Activated naive CD4-positive, alpha-beta T cell treated with Interleukin-2 at 50 U/mL for 16 hours (primary cell): ENCODE measurements at regions not wholly inside any gene's neighbourhood (a gene's known extent, or its start where the extent isn't known, plus 50 kb on each side); places are given as distances from the start of the nearest gene placed in this dataset.
"Not testable (repeated sequence)": the region's sequence is repeated elsewhere in the genome, so short reads cannot be mapped to it uniquely, and the experiment has no call there.

Experiments used
- DNase-seq: peaks from one replicate; pipeline ENCODE4 v3.0.0-alpha.2; 2020

DNA sequence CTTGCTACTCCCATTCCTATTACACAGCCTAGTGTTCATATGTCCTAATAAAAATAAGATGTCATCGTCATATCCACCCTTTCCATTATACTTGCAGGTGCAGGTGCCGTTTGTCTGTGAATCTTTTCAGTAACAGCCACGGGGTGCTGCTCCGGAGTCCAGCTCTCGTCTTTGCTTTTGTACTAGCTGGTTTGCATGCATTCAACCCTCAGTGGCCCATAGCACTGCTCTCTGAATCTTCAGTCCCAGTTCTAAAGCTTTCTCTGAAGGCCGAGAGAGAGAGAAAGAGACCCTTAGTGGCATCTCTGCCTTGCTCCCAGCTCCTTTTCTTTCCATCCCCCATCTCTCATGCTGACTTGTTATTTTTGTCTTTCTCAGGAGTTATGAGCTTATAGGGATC, 468.5 kb downstream of the TMEM232 start:
- no peak for DNase-seq

DNA sequence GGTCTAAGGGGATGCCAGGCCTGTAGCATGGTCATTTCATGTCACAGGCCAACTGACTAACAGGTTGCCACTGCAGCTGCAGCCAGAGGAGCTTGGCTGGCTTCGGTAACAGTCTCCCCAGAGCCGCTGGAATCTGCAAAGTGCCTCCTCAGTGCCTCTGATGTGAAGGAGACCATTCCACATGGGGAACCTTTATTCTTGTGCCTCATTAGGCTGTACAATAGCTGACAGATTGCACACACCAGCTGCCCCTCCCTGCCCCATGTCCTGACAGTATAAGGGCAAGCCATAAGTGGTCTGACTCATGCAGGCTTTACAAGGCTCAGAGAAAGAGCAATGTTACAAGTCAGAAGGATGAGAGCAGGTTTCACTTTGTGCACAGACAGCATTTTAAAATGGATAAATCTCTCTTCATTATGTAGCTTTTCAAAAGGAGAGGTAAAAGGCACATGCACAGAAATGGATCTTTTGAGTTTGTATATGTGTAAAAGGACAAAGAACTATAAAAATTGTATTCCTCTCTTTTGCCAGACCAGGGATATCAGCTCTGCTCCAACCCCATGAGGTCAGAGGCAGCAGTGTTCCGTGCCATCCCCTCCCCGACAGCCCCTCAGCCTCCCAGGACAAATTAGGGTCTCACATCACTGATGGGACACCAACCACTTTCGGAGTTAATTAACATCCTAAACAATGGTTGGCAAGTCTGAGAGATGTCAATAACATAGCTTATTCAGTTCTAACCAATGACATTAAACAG, 467.8 kb downstream of the TMEM232 start:
- DNase-seq, result no peak

DNA sequence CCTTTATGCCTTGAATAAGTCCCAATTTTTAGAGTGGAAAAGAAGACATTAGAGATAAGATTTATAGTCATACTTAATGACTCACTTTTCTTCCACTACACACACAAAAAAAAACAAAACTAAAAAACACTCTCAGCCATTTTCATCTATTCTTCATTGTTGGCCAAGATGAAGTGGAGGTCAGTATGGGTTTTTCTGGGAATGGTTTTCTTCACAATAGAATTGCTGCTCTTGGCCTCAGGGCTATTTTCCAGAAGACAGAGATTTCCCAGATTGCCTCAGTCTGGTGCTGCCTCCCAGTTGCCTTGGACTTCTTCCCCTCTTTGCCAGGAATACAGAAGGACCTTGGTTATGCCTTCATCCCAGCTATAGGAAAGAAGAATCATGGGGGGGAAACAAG, 463.7 kb downstream of the TMEM232 start:
- DNase-seq, result no peak

DNA sequence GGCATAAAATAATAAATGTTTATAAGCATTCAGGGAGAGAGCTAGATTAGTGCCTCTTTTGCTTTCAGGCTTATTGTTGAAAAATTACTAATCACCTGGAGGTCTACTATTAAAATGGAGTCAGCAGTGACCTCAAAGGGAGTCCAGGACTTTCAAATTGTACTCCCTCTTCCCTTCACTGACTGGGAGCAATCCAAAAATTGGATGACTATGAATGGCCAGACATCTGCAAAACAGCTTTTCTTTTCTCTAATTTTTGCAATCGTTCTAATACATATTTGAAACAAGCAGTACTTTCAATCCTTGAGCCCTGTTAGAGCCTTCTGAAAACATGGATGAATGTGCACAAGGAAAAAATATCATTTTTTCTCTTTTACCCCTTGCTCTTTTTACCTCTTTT, 461.8 kb downstream of the TMEM232 start:
- no peak for DNase-seq

DNA sequence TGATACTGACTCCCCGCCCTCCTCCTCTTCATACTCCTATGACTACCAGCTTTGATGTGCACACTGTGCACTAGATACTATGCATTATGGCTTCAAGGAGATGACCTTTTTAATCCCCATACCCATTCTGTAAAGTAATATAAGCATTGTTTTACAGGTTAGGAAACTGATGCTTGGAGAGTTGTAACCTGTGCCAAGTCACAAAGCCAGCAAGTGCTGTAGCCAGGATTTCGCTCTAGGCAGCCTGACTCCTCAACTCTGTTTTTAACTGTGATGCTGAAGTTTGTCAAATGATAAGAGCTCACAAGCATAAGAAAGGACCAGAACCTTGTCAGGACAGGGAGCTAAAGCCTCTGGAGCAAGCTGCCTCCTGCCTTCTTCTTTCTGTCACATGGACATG, 461.3 kb downstream of the TMEM232 start:
- no peak for DNase-seq

DNA sequence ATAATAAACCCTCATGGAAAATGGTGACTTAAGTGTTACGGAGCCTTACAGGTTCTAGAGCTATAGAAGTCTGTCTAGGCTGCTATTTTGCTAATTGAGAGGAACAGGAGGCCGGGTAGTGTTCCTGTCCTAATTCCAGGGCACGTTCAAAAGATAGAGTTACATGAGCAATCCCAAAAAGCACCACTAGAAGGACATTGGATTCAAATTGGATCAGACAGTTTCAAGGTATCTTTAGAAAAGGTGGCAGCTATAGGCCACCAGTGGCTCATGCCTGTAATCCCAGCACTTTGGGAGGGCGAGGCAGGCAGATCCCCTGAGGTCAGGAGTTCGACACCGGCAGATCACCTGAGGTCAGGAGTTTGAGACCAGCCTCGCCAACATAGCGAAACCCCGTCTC, 458.8 kb downstream of the TMEM232 start:
- no peak for DNase-seq

DNA sequence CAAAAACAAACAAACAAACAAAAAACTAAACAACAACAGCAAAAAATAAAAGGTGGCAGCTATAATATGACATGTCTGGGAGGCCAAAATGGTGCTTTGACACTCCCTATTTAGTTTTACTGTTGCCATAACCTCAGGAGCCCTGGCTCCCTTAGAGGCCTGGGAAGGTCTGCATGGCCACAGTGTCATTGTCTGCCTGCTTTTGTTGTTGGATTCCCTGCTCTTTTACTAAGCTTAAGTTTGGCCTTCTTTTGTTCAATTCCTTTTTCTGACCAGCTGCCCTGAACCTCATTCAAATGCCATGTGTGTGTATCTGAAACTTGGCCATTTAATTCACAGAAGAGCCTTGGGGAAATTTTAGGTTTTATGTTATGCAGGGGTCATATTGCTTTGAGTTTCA, 458.2 kb downstream of the TMEM232 start:
- DNase-seq, result no peak

DNA sequence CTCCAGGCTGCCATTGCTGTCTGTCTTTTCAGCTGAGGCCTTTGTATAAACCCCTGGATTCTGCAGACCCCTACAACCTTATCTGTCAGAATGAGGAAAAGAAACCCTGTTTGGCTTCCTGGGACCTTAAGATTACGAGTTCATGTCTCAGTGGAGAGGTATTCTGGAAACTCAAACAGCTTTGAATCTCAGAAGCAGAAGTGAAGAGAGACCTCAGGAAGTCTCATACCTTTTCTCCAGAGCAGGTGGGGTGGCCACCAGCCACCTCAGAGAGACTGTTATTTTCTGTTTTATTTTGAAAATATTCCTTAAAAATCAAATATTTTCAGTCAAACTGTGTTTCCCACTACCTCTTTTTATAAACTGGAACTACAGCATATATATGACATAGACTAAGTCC, 457.5 kb downstream of the TMEM232 start:
- no peak for DNase-seq

DNA sequence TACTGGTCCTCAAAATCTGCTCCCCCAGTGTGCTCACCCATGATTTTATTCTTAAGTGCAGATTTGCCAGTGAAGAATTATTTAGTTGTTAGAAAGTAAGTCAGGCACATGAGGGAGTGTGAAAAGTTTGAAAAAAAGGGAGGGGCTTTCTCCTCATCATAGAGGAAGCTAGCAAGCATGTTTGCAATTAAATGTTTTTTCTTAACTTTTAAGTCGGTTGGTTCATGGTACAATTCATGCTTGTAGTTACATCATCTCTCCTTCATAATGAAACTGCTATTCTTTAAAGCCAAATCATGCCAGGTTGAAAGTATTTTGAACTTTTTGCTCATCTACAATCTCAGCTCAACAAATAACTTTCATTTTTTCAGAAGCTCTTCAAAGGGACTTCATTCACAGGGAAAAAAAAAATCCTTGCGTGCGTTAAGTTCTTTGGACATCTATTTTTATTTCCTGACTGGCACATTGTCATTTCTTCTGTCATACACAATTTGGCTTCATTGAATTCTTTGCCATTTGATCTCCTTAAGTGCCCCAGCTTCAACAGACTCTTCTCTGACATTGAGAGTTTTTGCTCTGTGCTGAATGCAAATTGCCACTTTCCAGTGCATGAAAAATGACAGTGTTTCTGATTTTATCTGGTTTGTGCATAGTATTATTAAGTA, 456.9 kb downstream of the TMEM232 start:
- no peak for DNase-seq

DNA sequence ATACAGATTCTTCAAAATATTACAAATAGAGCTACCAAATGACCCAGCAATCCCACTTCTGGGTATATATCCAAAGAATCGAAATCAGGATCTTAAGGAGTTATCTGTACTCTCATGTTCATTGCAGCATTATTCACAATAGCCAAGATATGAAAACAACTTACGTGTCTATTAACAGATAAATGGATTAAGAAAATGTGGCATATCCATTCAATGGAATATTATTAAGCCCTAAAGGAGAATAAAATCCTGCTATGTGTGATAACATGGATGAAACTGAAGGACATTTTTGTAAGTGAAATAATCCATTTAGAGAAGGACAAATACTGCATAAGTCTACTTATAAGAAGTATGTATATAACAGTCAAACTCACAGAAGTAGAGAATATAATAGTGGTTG, 450.6 kb downstream of the TMEM232 start:
- DNase-seq, result no peak

DNA sequence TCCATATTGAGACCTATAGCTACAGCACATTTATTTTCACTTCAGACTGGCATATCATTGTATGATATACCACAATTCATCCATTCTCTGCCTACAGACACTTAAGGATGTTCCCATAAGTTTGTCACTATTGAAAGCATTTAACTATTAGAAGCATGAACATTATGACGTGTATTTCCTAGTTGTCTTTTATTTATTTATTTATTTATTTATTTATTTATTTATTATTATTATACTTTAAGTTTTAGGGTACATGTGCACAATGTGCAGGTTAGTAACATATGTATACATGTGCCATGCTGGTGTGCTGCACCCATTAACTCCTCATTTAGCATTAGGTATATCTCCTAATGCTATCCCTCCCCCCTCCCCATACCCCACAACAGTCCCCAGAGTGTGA, 448.0 kb downstream of the TMEM232 start:
- DNase-seq, result not testable (repeated sequence)

DNA sequence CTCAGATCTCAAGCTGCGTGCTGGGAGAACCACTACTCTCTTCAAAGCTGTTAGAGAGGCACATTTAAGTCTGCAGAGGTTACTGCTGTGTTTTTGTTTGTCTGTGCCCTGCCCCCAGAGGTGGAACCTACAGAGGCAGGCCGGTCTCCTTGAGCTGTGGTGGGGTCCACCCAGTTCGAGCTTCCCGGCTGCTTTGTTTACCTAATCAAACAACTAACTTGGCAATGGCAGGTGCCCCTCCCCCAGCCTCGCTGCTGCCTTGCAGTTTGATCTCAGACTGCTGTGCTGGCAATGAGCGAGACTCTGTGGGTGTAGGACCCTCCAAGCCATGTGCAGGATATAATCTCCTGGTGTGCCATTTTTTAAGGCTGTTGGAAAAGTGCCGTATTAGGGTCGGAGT, 442.4 kb downstream of the TMEM232 start:
- not testable (repeated sequence) for DNase-seq

DNA sequence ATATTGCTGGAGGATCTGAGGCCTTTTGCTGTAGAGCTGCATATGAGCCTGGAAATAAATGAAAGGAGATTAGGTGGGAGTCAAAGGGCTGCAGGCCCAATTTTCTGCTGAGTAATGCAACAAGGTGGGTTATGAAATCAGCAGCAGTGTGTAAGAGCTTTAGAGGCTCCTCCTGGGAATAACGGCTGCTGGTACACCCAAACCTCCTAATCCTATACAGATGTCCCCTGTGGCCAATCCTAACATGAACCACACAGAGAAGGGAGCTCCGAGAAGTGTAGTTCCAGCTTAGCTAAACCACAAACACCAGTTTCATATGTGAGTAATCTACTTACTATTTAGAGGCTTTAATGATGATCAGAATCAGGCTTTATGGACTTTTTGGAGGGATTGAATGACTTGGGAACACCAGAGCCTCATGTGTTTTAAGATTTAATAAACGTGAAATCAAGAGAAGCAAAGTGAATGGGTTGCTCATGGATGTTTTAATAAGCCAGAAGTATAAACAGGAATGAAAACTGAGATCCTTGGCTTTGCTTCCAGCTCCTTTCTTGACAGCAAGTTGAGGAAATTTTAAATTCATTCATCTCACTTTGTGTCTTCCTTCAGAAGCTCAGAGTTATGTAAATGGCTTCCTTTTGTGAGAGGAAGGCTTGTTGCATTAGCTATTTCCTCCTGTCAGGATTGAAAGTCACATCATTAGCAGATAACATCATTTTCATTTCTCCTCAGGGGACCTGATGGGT, 437.5 kb downstream of the TMEM232 start:
- DNase-seq, result no peak

DNA sequence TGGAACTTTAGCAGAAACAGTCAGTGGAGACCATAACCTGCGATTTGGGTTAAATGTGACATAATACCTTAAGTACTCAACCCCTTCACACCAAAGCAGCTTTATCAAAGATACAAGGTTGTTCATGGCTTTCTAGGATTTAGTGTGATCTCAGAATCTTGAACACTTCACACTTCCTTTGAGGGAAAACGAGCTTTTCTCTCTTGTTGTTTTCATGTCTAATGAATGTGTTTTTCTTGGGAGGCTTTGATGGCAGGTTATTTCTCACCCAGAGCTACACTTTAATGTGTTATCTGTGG, 437.0 kb downstream of the TMEM232 start:
- no peak for DNase-seq

DNA sequence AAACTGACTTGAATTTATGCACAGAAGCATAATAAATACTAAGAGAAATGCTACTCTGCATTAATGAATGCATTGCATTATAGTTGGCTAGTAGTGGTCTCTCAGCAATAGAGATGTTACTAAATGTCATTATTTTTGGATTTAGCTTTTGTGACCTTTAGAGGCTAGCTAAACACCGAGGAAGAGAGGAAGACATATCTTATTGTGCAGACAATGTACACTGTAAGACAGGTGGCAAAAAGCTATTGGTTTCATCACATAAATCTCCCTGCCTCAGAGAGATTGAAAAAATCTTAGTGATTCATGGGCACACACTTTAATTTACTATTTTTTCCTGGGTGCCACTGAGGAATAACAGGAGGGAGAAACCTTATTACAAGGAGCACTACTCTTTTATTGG, 435.9 kb downstream of the TMEM232 start:
- no peak for DNase-seq

DNA sequence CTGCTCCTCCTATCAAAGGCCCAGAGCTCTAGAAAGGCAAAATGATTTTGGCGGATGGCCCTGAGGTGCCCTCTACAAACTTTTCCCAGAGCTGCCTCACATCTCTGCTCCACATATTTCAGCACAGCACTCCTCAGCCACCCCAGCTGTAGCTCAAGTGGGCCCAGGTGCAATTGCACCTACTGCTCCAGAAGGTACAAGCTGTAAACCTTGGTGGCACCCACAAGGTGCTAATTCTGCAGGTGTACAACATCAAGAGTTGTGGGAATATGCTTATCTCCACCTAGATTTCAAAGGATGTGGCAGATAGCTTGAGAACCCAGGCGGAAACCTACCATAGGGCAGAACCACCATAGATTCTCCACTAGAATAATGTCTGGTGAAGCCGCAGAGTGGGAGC, 432.2 kb downstream of the TMEM232 start:
- no peak for DNase-seq

DNA sequence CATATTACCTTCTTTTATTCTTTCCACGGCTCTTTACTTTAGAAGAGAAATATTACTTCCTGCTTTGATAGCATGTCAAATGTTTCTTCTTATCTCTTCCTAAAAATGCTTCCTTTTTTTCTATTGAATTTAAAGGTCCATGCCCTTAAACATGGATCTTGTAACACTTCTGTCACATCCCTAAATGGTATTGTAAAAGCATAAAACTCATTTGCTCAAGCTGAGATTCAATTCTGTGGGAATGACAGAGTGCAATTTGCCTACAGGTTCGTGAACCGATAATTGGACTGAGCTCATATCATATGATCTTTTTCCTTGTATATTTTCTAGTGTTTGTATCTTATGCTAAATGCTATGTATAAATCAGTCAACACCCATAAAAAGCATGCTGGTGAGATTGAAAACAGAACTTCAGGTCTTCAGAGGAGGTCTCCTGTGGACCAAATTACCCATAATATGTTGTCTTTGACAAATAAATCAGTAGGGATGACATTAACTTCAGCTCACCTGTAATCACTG, 429.3 kb downstream of the TMEM232 start:
- no peak for DNase-seq

DNA sequence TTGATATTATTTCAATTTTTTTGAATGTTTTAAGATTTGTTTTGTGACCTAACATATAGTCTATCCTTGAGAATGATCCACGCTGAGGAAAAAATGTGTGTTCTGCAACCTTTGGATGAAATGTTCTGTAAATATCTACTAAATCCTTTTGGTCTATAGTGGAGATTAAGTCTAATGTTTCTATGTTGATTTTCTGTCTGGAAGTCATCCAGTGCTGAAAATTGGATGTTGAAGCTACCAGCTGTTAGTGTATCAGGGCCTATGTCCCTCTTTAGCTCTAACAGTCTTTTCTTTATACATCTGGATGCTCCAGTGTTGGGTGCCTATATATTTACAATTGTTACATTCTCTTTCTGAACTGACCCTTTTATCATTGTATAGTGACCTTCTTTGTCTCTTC, 422.3 kb downstream of the TMEM232 start:
- no peak for DNase-seq

DNA sequence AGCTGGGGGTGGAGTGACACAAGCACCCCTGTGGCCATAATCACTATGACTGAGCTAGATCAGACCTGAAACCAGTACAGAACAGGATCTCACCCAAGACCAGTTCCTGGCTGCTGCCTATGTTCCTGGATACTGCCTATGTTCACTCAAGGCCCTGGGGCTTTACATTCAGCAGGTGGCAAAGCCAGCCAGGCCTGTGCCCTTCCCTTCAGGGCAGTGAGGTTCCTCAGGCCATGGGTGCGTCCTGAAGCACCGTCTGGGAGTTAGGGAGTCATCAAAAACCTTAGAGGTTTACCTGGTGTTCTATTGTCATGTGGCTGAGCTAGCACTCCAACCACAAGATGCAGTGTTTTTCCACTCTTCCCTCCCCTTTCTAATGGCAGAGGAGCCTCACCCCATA, 419.8 kb downstream of the TMEM232 start:
- no peak for DNase-seq

DNA sequence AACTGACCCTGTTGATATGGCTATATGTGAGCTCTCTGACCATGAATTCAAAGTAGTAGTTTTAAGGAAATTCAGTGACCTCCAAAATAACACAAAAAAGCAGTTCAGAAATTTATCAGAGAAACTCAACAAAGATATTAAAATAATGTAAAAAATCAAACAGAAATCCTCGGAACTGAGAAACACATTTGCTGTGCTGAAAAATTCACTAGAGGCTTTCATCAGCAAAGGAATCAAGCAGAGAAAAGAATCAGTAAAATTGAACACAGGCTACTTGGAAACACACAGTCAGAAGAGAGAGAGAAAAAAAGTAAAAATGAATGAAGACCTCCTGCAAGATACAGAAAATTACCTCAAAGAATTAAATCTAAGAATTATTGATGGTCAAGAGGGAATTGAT, 417.2 kb downstream of the TMEM232 start:
- no peak for DNase-seq

DNA sequence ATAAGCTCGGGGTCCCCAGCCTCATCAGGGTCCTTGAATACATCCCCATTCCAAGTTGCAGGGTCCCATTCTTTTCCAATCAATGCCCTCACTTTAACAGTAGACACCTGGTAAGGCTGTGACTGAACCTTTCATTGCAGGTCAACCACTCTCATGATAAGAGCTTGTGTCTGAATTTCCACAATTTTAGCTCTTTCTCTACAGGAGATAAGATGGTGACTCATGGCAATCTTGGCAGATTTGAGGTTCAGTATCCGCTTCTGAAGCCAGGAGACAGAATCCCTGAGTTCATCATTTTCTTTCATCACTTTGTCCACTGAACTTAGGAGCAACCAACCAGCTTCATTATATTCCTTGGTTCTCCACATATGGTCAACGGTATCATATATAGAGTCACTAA, 409.9 kb downstream of the TMEM232 start:
- not testable (repeated sequence) for DNase-seq

DNA sequence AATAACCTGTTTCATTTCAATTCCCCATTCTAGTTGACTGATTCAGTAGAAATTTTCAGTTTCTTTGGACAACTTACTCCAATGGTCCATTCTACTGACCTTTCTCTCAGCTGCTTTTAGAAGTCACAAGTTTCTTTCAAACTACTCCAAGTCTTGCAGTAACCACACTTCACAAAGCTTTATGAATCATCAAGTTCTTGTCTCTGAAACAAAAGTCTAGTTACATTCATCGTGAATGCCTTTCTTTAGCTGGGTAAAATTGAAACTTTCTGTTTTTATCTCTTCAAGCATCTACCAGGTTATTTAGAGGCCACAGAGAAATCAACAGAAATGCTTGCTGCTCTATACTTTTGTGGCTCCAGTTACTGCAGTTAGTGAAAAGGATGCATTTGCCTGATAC, 405.4 kb downstream of the TMEM232 start:
- DNase-seq, result no peak

DNA sequence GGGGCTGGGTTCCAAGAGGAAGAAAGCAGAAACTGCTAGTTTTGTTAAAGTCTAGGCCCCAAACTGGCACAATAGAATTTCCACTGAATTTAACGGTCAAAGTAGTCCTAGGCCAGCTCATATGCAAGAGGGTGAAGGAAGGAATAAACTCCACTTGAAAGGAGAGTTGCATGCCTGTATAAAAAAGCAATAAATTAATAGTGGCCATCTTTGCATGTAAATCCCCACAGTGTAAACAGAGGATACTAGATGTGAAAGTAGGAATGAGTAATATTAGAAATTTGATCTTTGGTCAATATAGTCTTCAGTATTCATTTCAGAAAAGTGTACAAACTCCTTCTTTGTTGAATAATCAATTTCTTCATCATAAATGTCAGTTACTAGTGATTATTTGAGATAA, 403.1 kb downstream of the TMEM232 start:
- no peak for DNase-seq

DNA sequence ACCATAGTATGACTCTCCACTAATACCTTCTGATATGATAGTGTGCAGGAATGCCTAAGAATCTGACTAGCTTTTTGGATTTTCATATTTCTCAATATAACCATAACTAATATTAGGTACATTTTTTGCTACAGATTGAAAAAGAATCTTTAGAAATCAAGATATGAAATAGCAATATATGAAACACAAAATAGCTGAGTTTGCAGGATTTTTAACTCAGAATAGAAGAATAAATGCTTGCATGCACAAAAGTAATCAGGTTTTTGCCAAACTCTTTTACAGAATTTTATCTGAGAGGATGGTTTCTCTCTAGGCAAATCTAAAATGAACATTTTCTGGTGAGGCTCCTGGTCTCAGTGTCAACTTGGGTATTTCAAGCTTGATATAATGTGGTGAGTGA, 402.6 kb downstream of the TMEM232 start:
- no peak for DNase-seq
